ENCODE measurements at regions not wholly inside any gene's neighbourhood (a gene's known extent, or its start where the extent isn't known, plus 50 kb on each side); places are given as distances from the start of the nearest gene placed in this dataset.

DNA sequence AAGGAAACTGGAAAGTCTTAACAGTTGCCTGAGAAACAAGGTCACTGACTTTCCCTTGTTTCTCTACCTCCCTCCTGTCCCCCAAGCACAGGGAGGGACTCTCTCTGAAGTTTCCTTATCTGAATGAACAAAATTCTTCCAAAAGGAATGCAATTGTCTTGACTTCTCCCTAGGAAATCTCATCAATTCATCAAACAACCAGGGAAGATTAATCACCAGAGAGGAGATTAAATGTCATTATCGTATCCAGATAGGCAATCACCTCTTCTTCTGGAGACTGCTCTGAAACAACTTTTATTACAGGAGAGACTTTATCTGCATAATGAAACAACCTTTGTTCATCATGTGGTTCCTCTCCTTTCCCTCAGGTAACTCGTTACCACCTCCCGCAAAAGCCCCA, 431.4 kb downstream of the SLC16A7 start:
- TF ChIP-seq CTCF (IDR thresholded peaks at IDR 0.05) (no peak), POLR2A (IDR thresholded peaks at IDR 0.05) (no peak)
